GM12892 (cell line): ENCODE measurements at regions not wholly inside any gene's neighbourhood (a gene's known extent, or its start where the extent isn't known, plus 50 kb on each side); places are given as distances from the start of the nearest gene placed in this dataset.
"Not testable (repeated sequence)": the region's sequence is repeated elsewhere in the genome, so short reads cannot be mapped to it uniquely, and the experiment has no call there.

Experiments used
- DNase-seq: peaks from one replicate; pipeline ENCODE4 v3.0.0; 2011; ENCODE audit not compliant: insufficient read length
- FAIRE-seq: peaks from 2 replicates; lab custom pipeline; 2011; peaks lifted over from hg19 to GRCh38; lab: Jason Lieb, UNC
- POLR2A ChIP-seq: IDR thresholded peaks from 2 replicates; pipeline ENCODE4 v1.6.1; 2011; ENCODE audit warnings: low read depth, low read length, control low read depth
- POLR2AphosphoS5 ChIP-seq: IDR thresholded peaks from 2 replicates; pipeline ENCODE4 v1.6.1; 2011; ENCODE audit warnings: low read depth, low read length, control low read depth
- TAF1 ChIP-seq: IDR thresholded peaks from 2 replicates; pipeline ENCODE4 v1.6.1; 2011; ENCODE audit warnings: low read depth, mild to moderate bottlenecking, control low read depth, low read length, borderline replicate concordance

DNA sequence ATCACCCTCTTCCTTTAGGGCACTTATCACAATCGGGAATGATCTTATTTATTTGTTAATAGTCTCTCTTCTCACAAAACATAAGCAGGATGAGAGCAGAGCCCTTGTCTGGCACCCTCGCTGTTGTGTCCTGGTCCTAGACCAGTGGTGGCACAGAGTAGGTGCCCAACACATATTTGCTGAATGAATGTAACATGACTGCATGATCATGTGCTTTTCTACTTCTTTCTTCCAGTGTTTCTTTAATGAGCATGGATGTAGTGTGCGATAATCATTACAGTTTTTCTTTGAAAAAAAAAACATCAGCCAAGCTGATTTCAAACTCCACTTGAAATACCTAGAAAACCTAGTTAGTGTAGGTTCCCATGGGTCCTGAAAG is 164.1 kb downstream of the CHIC2 start:
- DNase-seq (no peak), FAIRE-seq (no peak)
- no peak for TF ChIP-seq POLR2AphosphoS5
- no peak for TF ChIP-seq TAF1
- no peak for TF ChIP-seq POLR2A

DNA sequence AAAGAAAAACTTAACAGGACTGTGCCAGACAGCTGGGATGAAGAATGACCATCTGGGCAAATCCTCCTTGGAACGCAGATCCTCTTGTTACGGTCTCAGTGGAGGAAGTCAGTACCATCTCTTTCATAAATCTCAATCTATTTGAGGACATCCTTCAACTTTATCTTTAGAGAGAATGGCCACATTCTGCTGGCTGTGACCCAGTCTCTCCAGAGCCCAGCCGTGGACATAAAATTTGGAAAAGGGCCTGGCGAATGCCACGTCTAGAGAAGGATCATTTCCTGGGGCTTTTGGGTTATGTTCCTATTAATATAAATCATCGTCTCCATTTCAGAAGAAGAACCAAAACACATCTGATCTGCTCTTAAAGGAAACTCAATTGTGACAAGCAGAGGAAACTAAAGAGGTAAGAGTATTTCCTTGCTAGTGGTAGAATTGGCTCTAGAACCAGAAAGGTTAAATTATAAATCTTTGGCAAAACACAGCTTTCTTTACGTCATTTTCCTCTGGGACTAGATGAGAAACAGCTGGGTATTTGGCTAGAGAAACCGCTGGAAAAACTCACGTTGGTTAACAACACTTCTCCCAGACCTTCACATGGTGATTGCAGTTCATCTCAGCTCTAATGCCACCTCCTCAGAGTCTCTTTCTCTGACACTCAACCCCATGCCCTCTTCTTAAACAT is 164.7 kb downstream of the CHIC2 start:
- DNase-seq (no peak), FAIRE-seq (no peak)
- TF ChIP-seq POLR2A (no peak), TAF1 (no peak), POLR2AphosphoS5 (no peak)

DNA sequence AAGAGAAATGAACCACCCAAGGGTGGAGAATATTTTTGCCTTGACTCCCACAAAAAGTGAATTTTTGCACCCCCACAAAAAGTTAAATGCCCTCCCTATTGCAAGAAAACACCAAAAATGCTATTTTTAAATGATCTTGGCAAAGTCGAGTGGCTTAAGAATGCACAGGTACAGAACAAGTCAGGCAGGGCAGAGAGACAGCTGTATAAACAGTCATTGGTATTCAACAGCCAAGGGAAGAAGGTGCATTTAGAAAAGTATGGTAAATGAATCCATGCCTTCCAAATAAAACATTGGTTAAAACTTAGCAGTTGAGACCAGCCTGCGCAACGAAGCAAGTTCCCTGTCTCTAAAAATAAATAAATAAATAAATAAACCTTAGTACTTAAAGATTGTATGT is 169.3 kb downstream of the CHIC2 start:
- DNase-seq (no peak), FAIRE-seq (no peak)
- TF ChIP-seq POLR2A, result no peak
- no peak for TF ChIP-seq POLR2AphosphoS5
- no peak for TF ChIP-seq TAF1

DNA sequence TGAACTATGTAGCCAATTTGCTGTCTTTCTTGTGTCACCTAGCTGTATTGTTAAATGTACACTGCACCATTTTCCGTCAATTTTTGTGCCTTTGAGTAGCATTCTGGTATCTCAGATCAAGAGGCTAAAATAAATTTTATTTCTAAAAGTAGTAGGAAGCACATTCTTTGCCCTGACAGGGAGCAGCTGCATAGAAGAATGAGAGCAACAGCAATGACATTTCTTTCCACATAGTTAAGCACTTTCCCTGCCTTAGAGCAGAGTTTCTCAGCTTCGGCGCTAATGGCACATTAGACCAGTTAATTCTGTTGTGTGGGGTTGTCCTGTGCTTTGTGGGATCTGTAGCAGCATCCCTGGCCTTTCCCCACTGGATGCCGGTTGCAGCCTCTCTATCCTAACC is 173.9 kb downstream of the CHIC2 start:
- no peak for FAIRE-seq
- TF ChIP-seq POLR2AphosphoS5 (no peak), TAF1 (no peak), POLR2A (no peak)

DNA sequence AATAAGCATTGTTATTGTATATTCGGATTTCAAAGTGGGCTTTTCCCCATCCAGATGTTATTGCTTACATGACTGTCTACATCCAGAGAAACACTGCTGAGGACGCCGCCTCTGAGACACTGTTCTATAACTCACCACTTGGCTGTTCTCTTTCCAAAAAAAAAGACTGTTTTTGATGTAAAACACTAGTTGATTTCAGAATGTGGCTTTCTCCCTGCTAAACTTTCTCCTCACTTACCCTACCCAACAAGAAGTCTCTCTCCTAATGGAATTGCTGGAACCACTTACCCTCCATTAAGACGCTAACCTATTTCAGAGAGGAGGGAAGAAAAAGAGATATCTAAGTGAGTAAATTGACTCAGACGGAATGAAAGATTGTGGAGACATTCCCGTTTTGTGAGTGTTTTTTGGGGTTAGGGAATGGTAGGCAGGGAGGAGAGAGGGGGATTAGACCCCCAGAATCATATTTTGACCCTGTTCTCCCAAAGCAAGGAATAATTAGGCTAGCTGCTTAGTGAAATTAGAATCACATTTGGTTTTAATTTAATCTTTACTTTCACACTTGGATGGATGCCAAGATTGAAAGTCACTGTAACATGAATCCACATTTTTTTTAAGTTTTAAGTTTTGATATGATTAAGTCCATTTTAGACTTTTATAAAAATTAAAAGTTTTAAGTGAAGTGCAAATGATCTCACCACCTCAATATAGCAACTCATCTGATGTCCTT is 174.9 kb downstream of the CHIC2 start:
- no peak for TF ChIP-seq TAF1
- TF ChIP-seq POLR2AphosphoS5, result no peak
- no peak for TF ChIP-seq POLR2A
- no peak for FAIRE-seq
- DNase-seq, result no peak

More for the DNA sequence above, 173.9 kb downstream of the CHIC2 start:
- no peak for DNase-seq

DNA sequence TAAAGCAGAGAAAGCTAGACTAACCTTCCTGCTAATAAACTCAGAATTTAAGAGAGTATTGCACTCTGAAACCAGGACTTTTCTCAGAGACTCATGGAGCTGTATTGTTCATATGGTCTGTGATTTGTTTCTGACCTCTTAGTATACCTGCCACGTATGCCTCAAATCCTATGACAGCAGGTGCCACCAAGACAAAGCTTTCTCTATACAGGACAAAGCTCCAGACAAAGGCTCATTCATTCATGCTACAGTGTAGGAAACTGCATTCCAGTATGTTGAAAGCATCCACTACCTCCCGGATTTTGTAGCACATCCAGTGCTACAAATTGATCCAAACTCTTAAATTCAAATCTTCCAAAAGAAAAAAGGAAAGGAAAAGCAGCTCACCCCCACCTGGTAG is 178.3 kb downstream of the CHIC2 start:
- TF ChIP-seq POLR2AphosphoS5 (no peak), POLR2A (no peak), TAF1 (no peak)
- FAIRE-seq (no peak), DNase-seq (no peak)

DNA sequence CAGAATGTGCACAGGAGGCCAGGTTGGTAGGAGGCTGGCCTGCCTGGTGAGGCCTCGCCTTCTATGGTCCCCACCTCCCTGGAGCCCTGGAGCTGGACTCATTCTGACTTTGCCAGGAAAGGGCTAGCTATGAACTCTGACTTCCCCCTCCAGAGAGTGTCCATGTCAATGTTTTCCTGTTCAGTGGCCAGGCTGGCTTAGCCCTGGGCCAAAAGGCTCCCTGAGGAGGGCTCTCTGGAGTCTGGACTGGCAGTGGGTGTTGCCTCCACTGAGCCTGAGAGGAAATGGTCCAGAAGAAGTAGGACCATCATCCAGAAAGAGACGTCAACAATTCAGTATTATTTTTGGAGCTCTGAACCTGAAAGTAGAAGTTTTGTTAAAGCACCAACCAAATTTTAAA is 178.7 kb downstream of the CHIC2 start:
- no peak for DNase-seq
- FAIRE-seq, result no peak
- TF ChIP-seq POLR2AphosphoS5 (no peak), POLR2A (no peak), TAF1 (no peak)

DNA sequence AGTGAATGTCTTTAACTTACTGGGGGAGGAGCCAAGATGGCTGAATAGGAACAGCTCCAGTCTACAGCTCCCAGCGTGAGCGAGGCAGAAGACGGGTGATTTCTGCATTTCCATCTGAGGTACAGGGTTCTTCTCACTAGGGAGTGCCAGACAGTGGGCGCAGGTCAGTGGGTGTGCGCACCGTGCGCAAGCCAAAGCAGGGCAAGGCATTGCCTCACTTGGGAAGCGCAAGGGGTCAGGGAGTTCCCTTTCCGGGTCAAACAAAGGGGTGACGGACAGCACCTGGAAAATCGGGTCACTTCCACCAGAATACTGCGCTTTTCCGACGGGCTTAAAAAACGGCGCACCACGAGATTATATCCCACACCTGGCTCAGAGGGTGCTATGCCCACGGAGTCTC is 187.3 kb downstream of the CHIC2 start:
- not testable (repeated sequence) for FAIRE-seq, DNase-seq

DNA sequence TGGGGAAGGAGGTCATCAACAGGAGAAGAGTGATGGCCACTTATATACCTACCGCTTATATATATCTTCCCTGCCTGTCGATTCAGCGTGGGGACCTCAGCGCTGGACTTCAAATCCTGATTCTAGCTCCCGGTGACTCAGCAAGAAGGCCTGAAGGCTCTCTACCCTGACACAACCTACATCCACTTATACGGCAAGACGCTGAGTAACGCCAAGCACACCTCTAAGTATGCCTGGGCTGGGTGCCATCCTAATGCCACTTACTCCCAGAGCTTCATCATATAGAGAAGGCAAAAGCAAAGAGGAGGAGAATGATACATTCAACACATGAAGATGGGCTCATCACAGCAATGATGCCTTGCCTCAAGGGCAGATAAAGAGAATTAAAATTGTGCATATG is 198.3 kb downstream of the CHIC2 start:
- TF ChIP-seq POLR2AphosphoS5 (no peak), POLR2A (no peak), TAF1 (no peak)
- DNase-seq, result no peak
- FAIRE-seq, result no peak

DNA sequence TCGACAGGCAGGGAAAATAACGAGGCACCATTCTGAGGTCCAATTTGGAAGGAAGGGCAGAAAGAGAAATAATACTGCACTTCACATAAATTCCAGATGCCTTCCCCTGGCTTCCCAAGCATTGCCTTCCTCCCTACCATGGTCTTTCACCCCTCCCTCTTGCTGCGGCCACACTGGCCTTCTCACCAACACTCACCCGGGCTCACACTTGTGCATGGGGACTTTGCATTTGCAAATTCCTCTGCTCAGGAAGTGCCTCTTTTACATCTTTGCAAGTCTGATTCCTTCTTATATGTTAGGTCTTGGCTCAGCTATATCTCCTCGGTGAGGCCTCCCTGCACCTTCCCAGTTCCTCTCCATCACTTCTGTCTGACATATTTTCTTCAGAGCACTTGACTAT is 199.4 kb downstream of the CHIC2 start:
- DNase-seq, result no peak
- no peak for FAIRE-seq
- TF ChIP-seq TAF1, result no peak
- TF ChIP-seq POLR2AphosphoS5, result no peak
- TF ChIP-seq POLR2A, result no peak

DNA sequence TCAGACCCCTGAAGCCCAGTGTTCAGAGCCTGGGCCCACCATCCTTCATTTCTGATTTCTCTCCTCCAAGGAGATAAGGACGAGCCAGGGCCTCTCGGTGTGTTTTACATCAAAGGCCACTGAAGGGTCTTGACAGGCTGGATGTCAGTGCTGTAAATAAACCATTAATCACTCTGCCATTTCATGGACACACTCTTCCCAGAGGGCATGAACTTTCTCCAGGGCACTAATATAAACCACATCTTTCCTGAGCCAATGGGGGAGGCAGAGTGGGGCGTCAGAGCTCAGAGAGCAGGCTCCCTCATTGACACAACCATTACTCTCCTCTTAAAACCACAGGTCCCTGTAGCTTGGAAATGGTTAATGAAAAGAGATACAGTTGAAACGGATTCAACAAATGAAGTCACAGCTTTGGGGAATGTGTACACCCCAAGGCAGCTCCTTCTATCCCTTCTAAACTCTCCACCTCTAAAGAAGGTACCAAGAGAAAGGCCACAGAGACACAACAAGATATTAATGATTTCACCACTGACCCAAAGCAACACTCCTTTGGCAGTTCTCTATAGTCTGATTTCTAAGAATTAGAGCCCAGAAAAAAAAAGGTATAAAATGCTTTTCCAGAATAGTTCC is 200.6 kb downstream of the CHIC2 start:
- no peak for FAIRE-seq
- TF ChIP-seq POLR2AphosphoS5, result no peak
- TF ChIP-seq POLR2A, result no peak
- no peak for TF ChIP-seq TAF1
- no peak for DNase-seq

DNA sequence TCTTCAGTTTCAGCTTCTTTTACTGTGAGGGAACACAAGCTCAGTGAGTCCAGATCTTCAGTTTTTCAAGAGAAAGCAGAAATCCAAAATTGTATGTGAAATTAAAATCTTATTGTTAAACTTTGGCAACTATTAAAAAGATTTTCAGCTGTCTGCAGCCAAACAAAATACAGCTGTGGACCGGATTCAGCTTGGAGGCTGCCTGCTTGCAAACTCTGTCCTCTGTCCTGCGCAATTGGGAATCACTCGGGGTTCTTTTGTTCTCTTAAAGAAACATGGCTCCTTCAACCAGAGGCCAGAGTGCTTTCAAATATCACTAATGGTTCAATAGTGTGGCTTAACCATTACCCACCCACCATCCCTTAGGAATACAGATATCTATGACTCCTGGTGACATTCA is 201.2 kb downstream of the CHIC2 start:
- FAIRE-seq, result no peak
- TF ChIP-seq TAF1 (no peak), POLR2AphosphoS5 (no peak), POLR2A (no peak)
- no peak for DNase-seq

DNA sequence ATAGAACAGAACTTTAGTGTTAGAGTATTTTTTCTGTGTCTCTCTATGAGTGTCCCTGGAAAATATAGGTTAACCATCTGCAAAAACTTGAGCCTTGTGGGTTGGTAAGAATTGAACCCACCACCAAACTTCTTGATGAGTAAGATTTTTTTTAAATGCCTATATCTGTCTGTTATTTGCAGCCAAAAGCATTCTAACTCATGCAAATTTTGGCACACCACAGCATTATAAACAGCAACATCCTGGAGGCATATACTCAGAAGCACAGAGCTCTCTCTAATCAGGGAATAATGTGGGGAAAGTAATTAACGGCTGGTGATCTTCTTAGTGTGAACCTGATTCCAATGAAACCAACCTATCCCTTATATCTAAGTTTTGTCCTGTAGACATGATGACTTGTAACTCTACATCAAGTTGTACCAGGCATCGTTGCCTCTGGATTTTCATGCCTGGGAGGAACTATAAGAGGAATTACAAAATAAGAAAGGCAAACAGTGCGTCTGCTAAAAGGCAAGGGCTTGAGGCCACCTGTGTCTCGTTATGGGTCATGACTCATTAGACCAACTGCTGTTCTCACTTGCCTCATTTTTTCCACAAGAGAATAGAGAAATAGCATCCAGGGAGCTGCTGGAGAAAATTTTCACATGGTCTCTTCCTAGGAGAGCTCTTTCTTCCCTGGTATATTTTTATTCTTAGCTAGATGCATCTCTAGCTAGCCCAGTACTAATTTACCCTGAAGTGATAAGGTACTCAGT is 202.4 kb downstream of the CHIC2 start:
- no peak for DNase-seq
- FAIRE-seq, result no peak
- TF ChIP-seq TAF1 (no peak), POLR2AphosphoS5 (no peak)
